KOPT-K1 (cell line): ENCODE measurements at regions not wholly inside any gene's neighbourhood (a gene's known extent, or its start where the extent isn't known, plus 50 kb on each side); places are given as distances from the start of the nearest gene placed in this dataset.

Source experiments
- H3K27ac ChIP-seq: fragments of 200-600 bp; sonication (generic); 2 replicates; pipeline ENCODE4 v1.5.1; 2016; ENCODE audit warnings: antibody characterized with exemption, mild to moderate bottlenecking, low read depth, low read length; ENCODE audit not compliant: poor library complexity, severe bottlenecking
- H3K36me3 ChIP-seq: fragments of 200-600 bp; sonication (generic); 2 replicates; pipeline ENCODE4 v1.5.1; 2017; ENCODE audit warnings: antibody characterized with exemption, mild to moderate bottlenecking, low read length, moderate library complexity; ENCODE audit not compliant: insufficient read depth
- H3K9me3 ChIP-seq: fragments of 200-600 bp; sonication (generic); 2 replicates; pipeline ENCODE4 v1.5.1; 2017; ENCODE audit warnings: antibody characterized with exemption, low read length, mild to moderate bottlenecking; ENCODE audit not compliant: insufficient read depth, poor library complexity, severe bottlenecking

- Histone ChIP-seq H3K27ac (no peak overlapping the region), H3K9me3 (no peaks in the 10 kb centered on the region), H3K36me3 (no peaks in the 10 kb centered on the region)
These were observed 240.4 kb upstream of the DCN start for GRCh38 chr12:91422811-91423692.

GRCh38 chr12:91422127-91422526 is 239.5 kb upstream of the DCN start:
- Histone ChIP-seq H3K27ac (no peak overlapping the region), H3K9me3 (no peaks in the 10 kb centered on the region), H3K36me3 (no peaks in the 10 kb centered on the region)

GRCh38 chr12:91419809-91420208 is 237.2 kb upstream of the DCN start:
- Histone ChIP-seq H3K36me3 (no peaks in the 10 kb centered on the region), H3K9me3 (no peaks in the 10 kb centered on the region), H3K27ac (no peak overlapping the region)

GRCh38 chr12:91418221-91419090 is 235.8 kb upstream of the DCN start:
- Histone ChIP-seq H3K9me3 (no peaks in the 10 kb centered on the region), H3K36me3 (no peaks in the 10 kb centered on the region), H3K27ac (no peak overlapping the region)

- Histone ChIP-seq H3K9me3 (no peaks in the 10 kb centered on the region), H3K36me3 (no peaks in the 10 kb centered on the region), H3K27ac (no peak overlapping the region)
These were observed 235.0 kb upstream of the DCN start for GRCh38 chr12:91417650-91418049.

- no peaks in the 10 kb centered on the region for H3K9me3 ChIP-seq
- H3K36me3 ChIP-seq, result no peaks in the 10 kb centered on the region
- no peak overlapping the region for H3K27ac ChIP-seq
These were observed 232.0 kb upstream of the DCN start for GRCh38 chr12:91414636-91415035.

- Histone ChIP-seq H3K27ac (no peak overlapping the region), H3K9me3 (no peaks in the 10 kb centered on the region), H3K36me3 (no peaks in the 10 kb centered on the region)
These were observed 231.2 kb upstream of the DCN start for GRCh38 chr12:91413581-91414546.

- Histone ChIP-seq H3K36me3 (no peaks in the 10 kb centered on the region), H3K27ac (no peak overlapping the region), H3K9me3 (no peaks in the 10 kb centered on the region)
These were observed 224.3 kb upstream of the DCN start for GRCh38 chr12:91406920-91407341.

GRCh38 chr12:91404441-91404840 is 221.8 kb upstream of the DCN start:
- Histone ChIP-seq H3K27ac (no peak overlapping the region), H3K36me3 (no peaks in the 10 kb centered on the region), H3K9me3 (no peaks in the 10 kb centered on the region)

- Histone ChIP-seq H3K27ac (no peak overlapping the region), H3K36me3 (no peaks in the 10 kb centered on the region), H3K9me3 (no peaks in the 10 kb centered on the region)
These were observed 218.6 kb upstream of the DCN start for GRCh38 chr12:91401190-91401589.

GRCh38 chr12:91400271-91400670 is 217.7 kb upstream of the DCN start:
- Histone ChIP-seq H3K36me3 (no peaks in the 10 kb centered on the region), H3K9me3 (no peaks in the 10 kb centered on the region)

GRCh38 chr12:91397866-91398532 is 215.4 kb upstream of the DCN start:
- H3K9me3 ChIP-seq, result peaks cover 4% of the 10 kb centered on the region
- H3K27ac ChIP-seq, result no peak overlapping the region
- no peaks in the 10 kb centered on the region for H3K36me3 ChIP-seq

More at GRCh38 chr12:91400271-91400670, 217.7 kb upstream of the DCN start:
- no peak overlapping the region for H3K27ac ChIP-seq

GRCh38 chr12:91396293-91396692 is 213.7 kb upstream of the DCN start:
- Histone ChIP-seq H3K27ac (no peak overlapping the region), H3K9me3 (peaks cover 14% of the 10 kb centered on the region)

GRCh38 chr12:91395628-91396135 is 213.1 kb upstream of the DCN start:
- no peak overlapping the region for H3K27ac ChIP-seq
- H3K36me3 ChIP-seq, result no peaks in the 10 kb centered on the region
- H3K9me3 ChIP-seq, result peaks cover 14% of the 10 kb centered on the region

More at GRCh38 chr12:91396293-91396692, 213.7 kb upstream of the DCN start:
- no peaks in the 10 kb centered on the region for H3K36me3 ChIP-seq
